GM12878 (cell line): ENCODE measurements at regions not wholly inside any gene's neighbourhood (a gene's known extent, or its start where the extent isn't known, plus 50 kb on each side); places are given as distances from the start of the nearest gene placed in this dataset.

ENCODE experiments used
- ASH2L ChIP-seq: fragments of 300-600, 200-600 bp; sonication (generic); IDR thresholded peaks from 2 replicates; pipeline ENCODE4 v1.6.1; 2017; ENCODE audit warnings: low read depth, mild to moderate bottlenecking, borderline replicate concordance
- BHLHE40 ChIP-seq, 2 experiments: fragments of 450-650 bp in 1 of 2; IDR thresholded peaks; 2 replicates each; pipeline ENCODE4 v1.6.1; 2011 to 2017; ENCODE audit warnings: low read depth in 2 of 2, borderline replicate concordance in 1 of 2, improper control_type of control experiment in 1 of 2, low read length in 1 of 2, mild to moderate bottlenecking in 1 of 2
- CBX5 ChIP-seq: sonication (generic); IDR thresholded peaks from 2 replicates; pipeline ENCODE4 v1.6.1; 2016; ENCODE audit warnings: low read depth, moderate library complexity, mild to moderate bottlenecking, inconsistent platforms
- DPF2 ChIP-seq: fragments of 450-650 bp; IDR thresholded peaks from 2 replicates; pipeline ENCODE4 v1.6.1; 2017; ENCODE audit warnings: mild to moderate bottlenecking
- ESRRA ChIP-seq: IDR thresholded peaks from 2 replicates; pipeline ENCODE4 v1.6.1; 2012; ENCODE audit warnings: mild to moderate bottlenecking, low read length, improper control_type of control experiment
- ETV6 ChIP-seq, 2 experiments: fragments of 450-650 bp in 1 of 2; IDR thresholded peaks in 1 of 2; conservative IDR thresholded peaks in 1 of 2; 2 replicates each; pipeline ENCODE4 v1.6.1; 2014; ENCODE audit warnings: antibody characterized with exemption in 1 of 2, borderline replicate concordance in 1 of 2, low read depth in 1 of 2, mild to moderate bottlenecking in 1 of 2, moderate library complexity in 1 of 2
- EZH2 ChIP-seq: IDR thresholded peaks from 2 replicates; pipeline ENCODE4 v1.6.1; 2012; ENCODE audit warnings: low read depth, mild to moderate bottlenecking, control low read depth, inconsistent platforms, low read length, borderline replicate concordance; ENCODE audit not compliant: control insufficient read depth
- FOS ChIP-seq: IDR thresholded peaks from 3 replicates; pipeline ENCODE4 v1.6.1; 2011; ENCODE audit warnings: borderline replicate concordance; ENCODE audit not compliant: insufficient read length; ENCODE audit errors: extremely low read depth
- FOXK2 ChIP-seq: fragments of 450-650 bp; IDR thresholded peaks from 2 replicates; pipeline ENCODE4 v1.6.1; 2017; ENCODE audit warnings: mild to moderate bottlenecking, moderate library complexity
- HDAC2 ChIP-seq: fragments of 200-600 bp; sonication (generic); IDR thresholded peaks from 2 replicates; pipeline ENCODE4 v1.6.1; 2017
- HDAC6 ChIP-seq: fragments of 200-600 bp; sonication (generic); IDR thresholded peaks from one replicate; pipeline ENCODE4 v1.8.0; 2017; ENCODE audit warnings: antibody characterized with exemption; ENCODE audit not compliant: unreplicated experiment
- IKZF2 ChIP-seq, 2 experiments: fragments of 450-650 bp; IDR thresholded peaks; 2 replicates each; pipeline ENCODE4 v1.6.1; 2017; ENCODE audit warnings: mild to moderate bottlenecking in 2 of 2, moderate library complexity in 2 of 2
- KAT2A ChIP-seq: conservative IDR thresholded peaks from 2 replicates; pipeline ENCODE4 v1.6.1; 2011; ENCODE audit warnings: low read depth, low read length; ENCODE audit not compliant: control insufficient read depth
- NBN ChIP-seq: fragments of 450-650 bp; IDR thresholded peaks from 2 replicates; pipeline ENCODE4 v1.6.1; 2016
- NRF1 ChIP-seq: conservative IDR thresholded peaks from 2 replicates; pipeline ENCODE4 v1.6.1; 2011; ENCODE audit warnings: mild to moderate bottlenecking, low read depth, low read length, improper control_type of control experiment
- POLR2A ChIP-seq: IDR thresholded peaks from 2 replicates; pipeline ENCODE4 v1.6.1; 2011; ENCODE audit warnings: low read depth, mild to moderate bottlenecking, low read length
- POU2F2 ChIP-seq: IDR thresholded peaks from 3 replicates; pipeline ENCODE4 v1.6.1; 2011; ENCODE audit warnings: low read depth, mild to moderate bottlenecking, low read length, borderline replicate concordance
- RAD21 ChIP-seq: IDR thresholded peaks from 2 replicates; pipeline ENCODE4 v1.6.1; 2011; ENCODE audit warnings: mild to moderate bottlenecking, low read depth, low read length, moderate library complexity; ENCODE audit not compliant: insufficient read depth
- RAD51 ChIP-seq: fragments of 450-650 bp; IDR thresholded peaks from 2 replicates; pipeline ENCODE4 v1.6.1; 2016; ENCODE audit warnings: moderate library complexity, mild to moderate bottlenecking, inconsistent platforms
- RCOR1 ChIP-seq: conservative IDR thresholded peaks from 2 replicates; pipeline ENCODE4 v1.6.1; 2012; ENCODE audit warnings: low read depth, low read length, improper control_type of control experiment
- RUNX3 ChIP-seq: IDR thresholded peaks from 2 replicates; pipeline ENCODE4 v1.6.1; 2012; ENCODE audit warnings: low read length, inconsistent platforms
- SMAD1 ChIP-seq: fragments of 450-650 bp; IDR thresholded peaks from 2 replicates; pipeline ENCODE4 v1.6.1; 2018; ENCODE audit warnings: mild to moderate bottlenecking, low read depth; ENCODE audit not compliant: partially characterized antibody
- SRF ChIP-seq, 2 experiments: IDR thresholded peaks; 2 replicates each; pipeline ENCODE4 v1.6.1; 2011; ENCODE audit warnings: low read depth in 2 of 2, low read length in 2 of 2, mild to moderate bottlenecking in 1 of 2, moderate library complexity in 1 of 2
- TAF1 ChIP-seq: IDR thresholded peaks from 2 replicates; pipeline ENCODE4 v1.6.1; 2011; ENCODE audit warnings: mild to moderate bottlenecking, low read depth, low read length, borderline replicate concordance
- TARDBP ChIP-seq: IDR thresholded peaks from 2 replicates; pipeline ENCODE4 v1.6.1; 2016; ENCODE audit warnings: borderline replicate concordance
- TCF12 ChIP-seq: IDR thresholded peaks from 2 replicates; pipeline ENCODE4 v1.6.1; 2011; ENCODE audit warnings: low read depth, mild to moderate bottlenecking, low read length
- YBX1 ChIP-seq: fragments of 450-650 bp; IDR thresholded peaks from 2 replicates; pipeline ENCODE4 v1.6.1; 2016; ENCODE audit warnings: antibody characterized with exemption
- TF ChIP-seq, protein P1 (sequence below): fragments of 450-650 bp; formaldehyde crosslinking; IDR thresholded peaks from 2 replicates; pipeline ENCODE4 v1.5.0; 2022; ENCODE audit warnings: mild to moderate bottlenecking, missing genetic modification characterization
- TF ChIP-seq, protein P2 (sequence below): fragments of 450-650 bp; conservative IDR thresholded peaks from 2 replicates; pipeline ENCODE4 v1.6.1; 2017; ENCODE audit warnings: mild to moderate bottlenecking, moderate library complexity

DNA sequence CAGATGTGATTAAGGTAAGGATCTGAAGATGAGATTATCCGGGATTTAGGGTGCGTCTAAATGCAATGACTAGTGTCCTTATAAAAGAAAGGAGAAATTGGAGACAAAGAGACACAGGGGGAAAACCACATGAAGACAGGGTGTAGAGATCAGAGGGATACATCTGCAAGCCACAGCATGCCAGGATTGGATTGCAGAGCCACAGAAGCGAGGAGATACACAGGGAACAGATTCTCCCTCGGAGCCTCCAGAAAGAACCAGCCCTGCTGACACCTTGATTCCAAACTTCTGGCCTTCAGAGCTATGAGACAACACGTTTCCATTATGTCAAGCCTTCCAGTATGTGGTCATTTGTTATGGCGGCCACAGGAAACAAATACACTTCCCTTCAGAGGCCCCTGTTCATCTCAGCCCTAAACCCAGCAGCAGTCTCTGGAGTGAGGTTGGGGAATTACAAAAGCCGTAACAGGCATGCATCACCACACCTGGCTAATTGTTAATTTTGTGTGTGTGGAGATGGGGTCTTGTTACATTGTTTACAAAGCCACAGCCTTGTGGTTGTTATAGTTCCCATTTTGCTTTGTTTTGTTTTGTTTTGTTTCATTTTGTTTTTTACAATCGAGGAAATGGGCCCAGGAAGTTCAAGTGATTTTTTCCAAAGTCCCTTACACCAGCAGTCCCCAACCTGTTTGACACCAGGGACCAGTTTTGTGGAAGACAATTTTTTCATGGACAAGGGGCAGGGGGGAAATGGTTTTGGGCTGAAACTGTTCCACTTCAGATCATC, 51.6 kb upstream of the LYRM9 start (continued):
- TF ChIP-seq NRF1 (no peak), BHLHE40 (IDR thresholded peaks at IDR 0.05; ENCODE audit: borderline replicate concordance in 1 of 2, low read depth in 2 of 2, low read length in 1 of 2) (peak in 1 of 2 experiments; percentile 43; a peak in 1 of 4 replicates), RAD21 (no peak), NBN (peak; percentile 82; the same call in 1 of the 2 replicates), ESRRA (no peak), RUNX3 (peak; percentile 78), TARDBP (no peak), ASH2L (no peak), TCF12 (0 out of 2 replicates have a peak, but pooled peaks have one; percentile 20), RAD51 (0 out of 2 replicates have a peak, but pooled peaks have one; percentile 15), HDAC2 (no peak), TAF1 (no peak), ETV6 (conservative IDR thresholded peaks at IDR 0.05 in 1 of 2, IDR thresholded peaks at IDR 0.05 in 1 of 2; ENCODE audit: borderline replicate concordance in 1 of 2, low read depth in 1 of 2) (no peak), FOS (no peak), EZH2 (no peak), RCOR1 (no peak), SMAD1 (no peak), HDAC6 (no peak), SRF (IDR thresholded peaks at IDR 0.05; ENCODE audit: low read depth in 2 of 2, low read length in 2 of 2) (no peak), FOXK2 (peak; percentile 64), KAT2A (no peak), DPF2 (no peak; the same call in 1 of the 2 replicates), YBX1 (no peak), CBX5 (no peak), IKZF2 (IDR thresholded peaks at IDR 0.05) (peak; percentile 90 to 92), POLR2A (no peak), POU2F2 (no peak)
- TF ChIP-seq, protein P1, sequence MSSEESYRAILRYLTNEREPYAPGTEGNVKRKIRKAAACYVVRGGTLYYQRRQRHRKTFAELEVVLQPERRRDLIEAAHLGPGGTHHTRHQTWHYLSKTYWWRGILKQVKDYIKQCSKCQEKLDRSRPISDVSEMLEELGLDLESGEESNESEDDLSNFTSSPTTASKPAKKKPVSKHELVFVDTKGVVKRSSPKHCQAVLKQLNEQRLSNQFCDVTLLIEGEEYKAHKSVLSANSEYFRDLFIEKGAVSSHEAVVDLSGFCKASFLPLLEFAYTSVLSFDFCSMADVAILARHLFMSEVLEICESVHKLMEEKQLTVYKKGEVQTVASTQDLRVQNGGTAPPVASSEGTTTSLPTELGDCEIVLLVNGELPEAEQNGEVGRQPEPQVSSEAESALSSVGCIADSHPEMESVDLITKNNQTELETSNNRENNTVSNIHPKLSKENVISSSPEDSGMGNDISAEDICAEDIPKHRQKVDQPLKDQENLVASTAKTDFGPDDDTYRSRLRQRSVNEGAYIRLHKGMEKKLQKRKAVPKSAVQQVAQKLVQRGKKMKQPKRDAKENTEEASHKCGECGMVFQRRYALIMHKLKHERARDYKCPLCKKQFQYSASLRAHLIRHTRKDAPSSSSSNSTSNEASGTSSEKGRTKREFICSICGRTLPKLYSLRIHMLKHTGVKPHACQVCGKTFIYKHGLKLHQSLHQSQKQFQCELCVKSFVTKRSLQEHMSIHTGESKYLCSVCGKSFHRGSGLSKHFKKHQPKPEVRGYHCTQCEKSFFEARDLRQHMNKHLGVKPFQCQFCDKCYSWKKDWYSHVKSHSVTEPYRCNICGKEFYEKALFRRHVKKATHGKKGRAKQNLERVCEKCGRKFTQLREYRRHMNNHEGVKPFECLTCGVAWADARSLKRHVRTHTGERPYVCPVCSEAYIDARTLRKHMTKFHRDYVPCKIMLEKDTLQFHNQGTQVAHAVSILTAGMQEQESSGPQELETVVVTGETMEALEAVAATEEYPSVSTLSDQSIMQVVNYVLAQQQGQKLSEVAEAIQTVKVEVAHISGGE = no peak
- TF ChIP-seq, protein P2, sequence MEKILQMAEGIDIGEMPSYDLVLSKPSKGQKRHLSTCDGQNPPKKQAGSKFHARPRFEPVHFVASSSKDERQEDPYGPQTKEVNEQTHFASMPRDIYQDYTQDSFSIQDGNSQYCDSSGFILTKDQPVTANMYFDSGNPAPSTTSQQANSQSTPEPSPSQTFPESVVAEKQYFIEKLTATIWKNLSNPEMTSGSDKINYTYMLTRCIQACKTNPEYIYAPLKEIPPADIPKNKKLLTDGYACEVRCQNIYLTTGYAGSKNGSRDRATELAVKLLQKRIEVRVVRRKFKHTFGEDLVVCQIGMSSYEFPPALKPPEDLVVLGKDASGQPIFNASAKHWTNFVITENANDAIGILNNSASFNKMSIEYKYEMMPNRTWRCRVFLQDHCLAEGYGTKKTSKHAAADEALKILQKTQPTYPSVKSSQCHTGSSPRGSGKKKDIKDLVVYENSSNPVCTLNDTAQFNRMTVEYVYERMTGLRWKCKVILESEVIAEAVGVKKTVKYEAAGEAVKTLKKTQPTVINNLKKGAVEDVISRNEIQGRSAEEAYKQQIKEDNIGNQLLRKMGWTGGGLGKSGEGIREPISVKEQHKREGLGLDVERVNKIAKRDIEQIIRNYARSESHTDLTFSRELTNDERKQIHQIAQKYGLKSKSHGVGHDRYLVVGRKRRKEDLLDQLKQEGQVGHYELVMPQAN = no peak
